SK-N-SH (cell line): ENCODE measurements at regions not wholly inside any gene's neighbourhood (a gene's known extent, or its start where the extent isn't known, plus 50 kb on each side); places are given as distances from the start of the nearest gene placed in this dataset.

ENCODE experiments used
- CTCF ChIA-PET: fragments of 300-600, 350-600 bp; formaldehyde crosslinking; extraction: SDS; loops from one replicate; lab custom pipeline; 2021; lab: Yijun Ruan, JAX
- POLR2A ChIA-PET: fragments of 350-600 bp; sonication (Branson Sonifier 250); formaldehyde crosslinking; extraction: SDS; loops from one replicate; lab custom pipeline; 2020; ENCODE audit warnings: antibody characterized with exemption, inconsistent platforms; lab: Yijun Ruan, JAX
- DNase-seq: peaks from one replicate; pipeline ENCODE4 v3.0.0; 2012
- H2AFZ ChIP-seq: fragments of 200-600 bp; sonication (generic); 2 replicates; pipeline ENCODE4 v1.8.1; 2016; ENCODE audit warnings: antibody characterized with exemption, mild to moderate bottlenecking, low read depth
- H3F3A ChIP-seq: fragments of 200-600 bp; sonication (generic); replicated peaks from 2 replicates; pipeline ENCODE3; 2016; ENCODE audit warnings: antibody characterized with exemption, mild to moderate bottlenecking; ENCODE audit not compliant: insufficient read depth
- H3K27ac ChIP-seq, 2 experiments: fragments of 200-500 bp in 1 of 2; fragments of 200-600 bp in 1 of 2; sonication (Bioruptor generic) in 1 of 2; sonication (generic), shearing (Covaris generic) in 1 of 2; 2 replicates each; pipeline versions ENCODE4 v1.5.1 to v1.6.1; 2014 to 2016; ENCODE audit warnings: low read depth in 2 of 2, inconsistent platforms in 1 of 2, low read length in 1 of 2, mild to moderate bottlenecking in 1 of 2, mixed read lengths in 1 of 2
- H3K27me3 ChIP-seq: fragments of 200-600 bp; sonication (generic), shearing (Covaris generic); 2 replicates; pipeline ENCODE4 v1.6.1; 2016; ENCODE audit warnings: mixed run types; ENCODE audit not compliant: insufficient read depth
- H3K36me3 ChIP-seq, 2 experiments: fragments of 200-500 bp in 1 of 2; fragments of 200-600 bp in 1 of 2; sonication (Bioruptor generic) in 1 of 2; sonication (generic) in 1 of 2; replicated peaks in 1 of 2; 2 replicates each; pipeline versions ENCODE3 to v1.5.1; 2014 to 2016; ENCODE audit warnings: low read length in 1 of 2, mild to moderate bottlenecking in 1 of 2; ENCODE audit not compliant: insufficient read depth in 2 of 2, control insufficient read depth in 1 of 2
- H3K4me1 ChIP-seq, 2 experiments: fragments of 200-500 bp in 1 of 2; fragments of 200-600 bp in 1 of 2; sonication (Bioruptor generic) in 1 of 2; sonication (generic), shearing (Covaris generic) in 1 of 2; 2 replicates each; pipeline versions ENCODE4 v1.5.1 to v1.6.1; 2014 to 2016; ENCODE audit warnings: low read depth in 1 of 2, low read length in 1 of 2, mixed run types in 1 of 2; ENCODE audit not compliant: insufficient read depth in 2 of 2, control insufficient read depth in 1 of 2
- H3K4me2 ChIP-seq: fragments of 200-600 bp; sonication (generic), shearing (Covaris generic); 2 replicates; pipeline ENCODE4 v1.6.1; 2017; ENCODE audit warnings: mixed run types
- H3K4me3 ChIP-seq, 2 experiments: fragments of 200-500 bp in 1 of 2; fragments of 200-600 bp in 1 of 2; sonication (Bioruptor generic) in 1 of 2; sonication (generic), shearing (Covaris generic) in 1 of 2; 2 replicates each; pipeline versions ENCODE4 v1.5.1 to v1.8.1; 2014 to 2016; ENCODE audit warnings: low read depth in 2 of 2, inconsistent platforms in 1 of 2, low read length in 1 of 2, mild to moderate bottlenecking in 1 of 2, mixed read lengths in 1 of 2, moderate library complexity in 1 of 2
- H3K79me2 ChIP-seq: fragments of 200-600 bp; sonication (generic); 2 replicates; pipeline ENCODE4 v1.8.1; 2017; ENCODE audit warnings: mild to moderate bottlenecking; ENCODE audit not compliant: insufficient read depth
- H3K9ac ChIP-seq: fragments of 200-600 bp; sonication (generic); 2 replicates; pipeline ENCODE4 v1.6.1; 2017; ENCODE audit warnings: mixed run types
- H3K9me2 ChIP-seq: fragments of 200-600 bp; sonication (generic); 2 replicates; pipeline ENCODE4 v1.6.1; 2017; ENCODE audit warnings: mixed run types
- H3K9me3 ChIP-seq: fragments of 200-600 bp; sonication (generic); 2 replicates; pipeline ENCODE4 v1.6.1; 2017; ENCODE audit warnings: mixed run types, mild to moderate bottlenecking, moderate library complexity
- H4K20me1 ChIP-seq: fragments of 200-600 bp; sonication (generic); 2 replicates; pipeline ENCODE4 v1.6.1; 2017; ENCODE audit warnings: mild to moderate bottlenecking, mixed run types; ENCODE audit not compliant: insufficient read depth
- EP300 ChIP-seq, 2 experiments: IDR thresholded peaks; 2 replicates each; pipeline versions ENCODE4 v1.4.0 to v1.6.1; 2012; ENCODE audit warnings: borderline replicate concordance in 1 of 2, low read depth in 1 of 2, low read length in 1 of 2
- FOSL2 ChIP-seq: IDR thresholded peaks from 2 replicates; pipeline ENCODE4 v1.4.0; 2012; ENCODE audit warnings: low read depth, mild to moderate bottlenecking, moderate library complexity, borderline replicate concordance
- FOXJ3 ChIP-seq: sonication (generic); formaldehyde crosslinking; IDR thresholded peaks from 2 replicates; pipeline ENCODE4 v1.5.1; 2020; ENCODE audit warnings: mild to moderate bottlenecking, missing genetic modification reagents
- MAX ChIP-seq: IDR thresholded peaks from 2 replicates; pipeline ENCODE4 v1.4.0; 2012; ENCODE audit warnings: low read depth
- MXI1 ChIP-seq: IDR thresholded peaks from 2 replicates; pipeline ENCODE4 v1.6.1; 2012; ENCODE audit warnings: mild to moderate bottlenecking, low read depth, low read length, improper control_type of control experiment
- NFIC ChIP-seq: IDR thresholded peaks from 2 replicates; pipeline ENCODE4 v1.4.0; 2012; ENCODE audit warnings: borderline replicate concordance
- POLR2AphosphoS5 ChIP-seq: IDR thresholded peaks from 2 replicates; pipeline ENCODE4 v1.6.1; 2012; ENCODE audit warnings: low read depth, low read length
- RAD21 ChIP-seq: IDR thresholded peaks from 2 replicates; pipeline ENCODE4 v1.6.1; 2012; ENCODE audit warnings: mild to moderate bottlenecking, low read length
- RCOR1 ChIP-seq: fragments of 150-350 bp; IDR thresholded peaks from 2 replicates; pipeline ENCODE4 v1.6.1; 2017; ENCODE audit warnings: antibody characterized with exemption, low read length
- USF1 ChIP-seq: IDR thresholded peaks from 2 replicates; pipeline ENCODE4 v1.4.0; 2012; ENCODE audit warnings: low read depth, borderline replicate concordance
- WGBS: methylation state at CpG from one replicate; pipeline ENCODE4 v1.1.6; 2017; ENCODE audit warnings: low lambda C conversion rate; 5-methylcytosine and 5-hydroxymethylcytosine counted together

DNA sequence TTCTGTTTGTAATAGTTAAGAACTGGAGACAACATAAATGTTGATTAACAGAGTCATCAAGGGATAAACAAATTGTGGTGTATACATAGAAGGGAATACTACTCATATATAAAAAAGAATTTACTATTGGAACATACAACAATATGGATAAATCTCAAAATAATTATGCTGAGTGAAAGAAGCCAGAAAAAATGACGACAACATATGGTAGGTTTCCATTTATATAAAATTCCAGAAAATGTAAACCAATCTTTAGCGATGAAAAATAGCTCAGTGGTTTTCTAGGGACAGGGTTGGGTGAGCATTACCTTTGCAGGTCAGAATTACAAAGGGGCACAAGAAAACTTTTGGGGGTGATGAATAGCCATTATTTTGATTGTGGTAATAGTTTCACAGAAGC, 431.6 kb downstream of the PTPRU start:
- no peaks in the 10 kb centered on the region for H3K9me2 ChIP-seq
- no peak overlapping the region for H3K4me3 ChIP-seq
- no peak overlapping the region for H2AFZ ChIP-seq
- H3K36me3 ChIP-seq, result no peaks in the 10 kb centered on the region
- H3K27me3 ChIP-seq, result no peaks in the 10 kb centered on the region
- H3K27ac ChIP-seq, result no peak overlapping the region
- ChIA-PET CTCF (no interaction called here), POLR2A (no interaction called here)
- H3K79me2 ChIP-seq, result no peaks in the 10 kb centered on the region
- H3F3A ChIP-seq, result no peaks in the 10 kb centered on the region
- no peak for DNase-seq
- WGBS, result 42% methylated on average over 2 of the region's 2 CpGs
- TF ChIP-seq RAD21 (no peak), POLR2AphosphoS5 (no peak), FOXJ3 (no peak)
- no peak overlapping the region for H3K9ac ChIP-seq
- no peaks in the 10 kb centered on the region for H3K9me3 ChIP-seq
- no peaks in the 10 kb centered on the region; a peak in 1 of 4 replicates for H3K4me1 ChIP-seq
- no peak overlapping the region for H3K4me2 ChIP-seq
- no peaks in the 10 kb centered on the region for H4K20me1 ChIP-seq

DNA sequence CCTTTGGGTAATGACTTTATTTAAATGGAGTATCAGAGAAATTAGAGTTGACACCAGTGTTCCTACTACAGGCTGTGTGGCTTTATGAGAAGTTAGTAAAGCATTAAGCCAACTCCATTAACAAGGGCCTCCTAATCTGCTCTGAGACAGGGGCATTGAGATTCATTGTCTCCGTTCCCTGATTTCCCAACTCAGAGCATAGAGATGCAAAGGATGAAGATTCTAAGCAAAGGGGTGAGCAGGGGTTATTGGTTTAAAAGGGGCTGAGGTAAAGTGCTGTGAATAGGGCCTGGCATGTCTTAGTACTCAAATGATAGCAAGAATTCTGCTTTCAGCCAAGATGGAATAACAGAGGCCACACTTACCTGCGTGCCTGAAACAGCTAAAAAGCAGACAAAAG, 428.4 kb downstream of the PTPRU start:
- H3K9ac ChIP-seq, result no peak overlapping the region
- H3K9me2 ChIP-seq, result no peaks in the 10 kb centered on the region
- ChIA-PET POLR2A (no interaction called here), CTCF (interaction anchor here (0.6 to 1.2 kb wide), 3 partner anchors 19 to 1598 kb away, joined by 3 read pairs; no protein-coding TSS in a partner anchor)
- no peaks in the 10 kb centered on the region for H3K79me2 ChIP-seq
- H4K20me1 ChIP-seq, result no peaks in the 10 kb centered on the region
- DNase-seq, result no peak
- TF ChIP-seq RCOR1, result no peak
- H3K4me2 ChIP-seq, result no peak overlapping the region
- no peaks in the 10 kb centered on the region for H3F3A ChIP-seq
- no peaks in the 10 kb centered on the region for H3K36me3 ChIP-seq
- H2AFZ ChIP-seq, result no peak overlapping the region
- WGBS, result 32% methylated on average over 2 of the region's 2 CpGs
- H3K9me3 ChIP-seq, result no peaks in the 10 kb centered on the region; the same call in 1 of the 2 replicates
- no peak overlapping the region for H3K27ac ChIP-seq
- H3K4me3 ChIP-seq, result no peak overlapping the region
- H3K4me1 ChIP-seq, result no peaks in the 10 kb centered on the region; a peak in 1 of 4 replicates
- no peaks in the 10 kb centered on the region for H3K27me3 ChIP-seq

DNA sequence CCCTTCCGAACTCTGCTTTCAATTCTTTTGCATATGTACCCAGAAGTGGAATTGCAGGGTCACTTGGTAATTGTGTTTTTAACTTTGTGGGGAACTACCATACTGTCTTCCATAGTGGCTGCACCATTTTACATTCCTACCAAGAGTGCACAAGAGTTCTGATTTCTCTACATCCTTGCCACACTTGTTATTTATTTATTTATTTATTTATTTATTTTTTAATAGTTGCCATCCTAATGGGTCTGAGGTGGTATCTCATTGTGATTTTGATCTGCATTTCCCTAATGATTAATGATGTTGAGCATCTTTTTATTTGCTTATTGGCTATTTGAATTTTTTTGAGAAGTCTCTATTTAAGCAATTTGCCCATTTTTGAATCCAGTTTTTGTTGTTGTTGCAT, 422.4 kb downstream of the PTPRU start:
- no peak overlapping the region for H3K4me2 ChIP-seq
- H3F3A ChIP-seq, result no peaks in the 10 kb centered on the region
- WGBS, result 39% methylated on average over 1 of the region's 1 CpG
- no peak overlapping the region for H3K4me3 ChIP-seq
- H3K27ac ChIP-seq, result no peak overlapping the region
- H4K20me1 ChIP-seq, result no peaks in the 10 kb centered on the region
- no peaks in the 10 kb centered on the region; the same call in 1 of the 2 replicates for H3K9me3 ChIP-seq
- ChIA-PET POLR2A (no interaction called here), CTCF (no interaction called here)
- no peaks in the 10 kb centered on the region for H3K36me3 ChIP-seq
- no peak overlapping the region for H3K9ac ChIP-seq
- no peaks in the 10 kb centered on the region for H3K79me2 ChIP-seq
- TF ChIP-seq MXI1 (no peak), MAX (no peak), EP300 (IDR thresholded peaks at IDR 0.05; ENCODE audit: borderline replicate concordance in 1 of 2, low read depth in 1 of 2, low read length in 1 of 2) (no peak), NFIC (no peak), FOSL2 (no peak), USF1 (no peak)
- TF ChIP-seq, all 33 proteins: peak for 0
- no peaks in the 10 kb centered on the region; a peak in 1 of 4 replicates for H3K4me1 ChIP-seq
- no peaks in the 10 kb centered on the region for H3K27me3 ChIP-seq
- no peak overlapping the region for H2AFZ ChIP-seq
- no peaks in the 10 kb centered on the region for H3K9me2 ChIP-seq
- no peak for DNase-seq
